Glutamatergic neuron (in vitro differentiated cells): ENCODE measurements at regions not wholly inside any gene's neighbourhood (a gene's known extent, or its start where the extent isn't known, plus 50 kb on each side); places are given as distances from the start of the nearest gene placed in this dataset.

ENCODE experiments used
- DNase-seq: peaks from one replicate; pipeline ENCODE4 v3.0.0; 2022
- H3K27ac Mint-ChIP-seq: one replicate; pipeline ENCODE4 v1.8.0; 2020; ENCODE audit warnings: mild to moderate bottlenecking, mixed read lengths, inconsistent platforms; ENCODE audit not compliant: unreplicated experiment
- H3K27me3 Mint-ChIP-seq: one replicate; pipeline ENCODE4 v1.8.0; 2020; ENCODE audit warnings: mild to moderate bottlenecking, moderate library complexity, mixed read lengths, inconsistent platforms; ENCODE audit not compliant: unreplicated experiment
- H3K36me3 Mint-ChIP-seq: one replicate; pipeline ENCODE4 v1.8.0; 2020; ENCODE audit warnings: mild to moderate bottlenecking, mixed read lengths, inconsistent platforms; ENCODE audit not compliant: unreplicated experiment
- H3K4me1 Mint-ChIP-seq: one replicate; pipeline ENCODE4 v1.8.0; 2020; ENCODE audit warnings: mild to moderate bottlenecking, low read depth, mixed read lengths, inconsistent platforms; ENCODE audit not compliant: unreplicated experiment
- H3K4me3 Mint-ChIP-seq: one replicate; pipeline ENCODE4 v1.8.0; 2020; ENCODE audit warnings: mild to moderate bottlenecking, mixed read lengths, inconsistent platforms; ENCODE audit not compliant: unreplicated experiment
- H3K9me3 Mint-ChIP-seq: one replicate; pipeline ENCODE4 v1.8.0; 2020; ENCODE audit warnings: mild to moderate bottlenecking, moderate library complexity, mixed read lengths, inconsistent platforms; ENCODE audit not compliant: unreplicated experiment
- TF ChIP-seq, protein P1 (sequence below): fragments of 200-600 bp; sonication (generic); IDR thresholded peaks from one replicate; pipeline ENCODE4 v1.5.0; 2021; ENCODE audit not compliant: partially characterized antibody, unreplicated experiment

DNA sequence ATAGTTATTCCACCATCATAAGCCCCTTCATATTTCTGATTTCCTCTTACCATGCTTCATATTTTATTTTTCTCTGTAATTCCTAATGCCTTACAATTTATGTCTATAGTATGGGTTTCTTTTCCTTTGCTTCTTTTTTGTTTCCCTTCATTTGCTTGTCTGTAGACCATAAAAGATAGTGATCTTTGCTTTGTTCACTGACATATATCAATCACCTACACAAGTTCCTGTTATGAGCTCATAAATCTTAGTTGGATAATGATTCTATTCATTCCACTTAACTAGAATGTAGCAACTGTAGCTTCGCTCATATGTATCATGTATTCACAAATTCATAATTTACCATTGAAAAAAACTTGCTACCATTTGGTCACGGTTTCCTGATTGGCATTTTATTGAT lies 388.8 kb upstream of the ATXN7L3B start:
- H3K4me1 Mint-ChIP-seq: no peaks in the 10 kb centered on the region
- no peaks in the 10 kb centered on the region for H3K27me3 Mint-ChIP-seq
- H3K9me3 Mint-ChIP-seq: no peaks in the 10 kb centered on the region
- no peak overlapping the region for H3K4me3 Mint-ChIP-seq
- H3K27ac Mint-ChIP-seq: no peak overlapping the region
- TF ChIP-seq, protein P1, sequence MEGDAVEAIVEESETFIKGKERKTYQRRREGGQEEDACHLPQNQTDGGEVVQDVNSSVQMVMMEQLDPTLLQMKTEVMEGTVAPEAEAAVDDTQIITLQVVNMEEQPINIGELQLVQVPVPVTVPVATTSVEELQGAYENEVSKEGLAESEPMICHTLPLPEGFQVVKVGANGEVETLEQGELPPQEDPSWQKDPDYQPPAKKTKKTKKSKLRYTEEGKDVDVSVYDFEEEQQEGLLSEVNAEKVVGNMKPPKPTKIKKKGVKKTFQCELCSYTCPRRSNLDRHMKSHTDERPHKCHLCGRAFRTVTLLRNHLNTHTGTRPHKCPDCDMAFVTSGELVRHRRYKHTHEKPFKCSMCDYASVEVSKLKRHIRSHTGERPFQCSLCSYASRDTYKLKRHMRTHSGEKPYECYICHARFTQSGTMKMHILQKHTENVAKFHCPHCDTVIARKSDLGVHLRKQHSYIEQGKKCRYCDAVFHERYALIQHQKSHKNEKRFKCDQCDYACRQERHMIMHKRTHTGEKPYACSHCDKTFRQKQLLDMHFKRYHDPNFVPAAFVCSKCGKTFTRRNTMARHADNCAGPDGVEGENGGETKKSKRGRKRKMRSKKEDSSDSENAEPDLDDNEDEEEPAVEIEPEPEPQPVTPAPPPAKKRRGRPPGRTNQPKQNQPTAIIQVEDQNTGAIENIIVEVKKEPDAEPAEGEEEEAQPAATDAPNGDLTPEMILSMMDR: no peak
- DNase-seq: no peak
- no peaks in the 10 kb centered on the region for H3K36me3 Mint-ChIP-seq

DNA sequence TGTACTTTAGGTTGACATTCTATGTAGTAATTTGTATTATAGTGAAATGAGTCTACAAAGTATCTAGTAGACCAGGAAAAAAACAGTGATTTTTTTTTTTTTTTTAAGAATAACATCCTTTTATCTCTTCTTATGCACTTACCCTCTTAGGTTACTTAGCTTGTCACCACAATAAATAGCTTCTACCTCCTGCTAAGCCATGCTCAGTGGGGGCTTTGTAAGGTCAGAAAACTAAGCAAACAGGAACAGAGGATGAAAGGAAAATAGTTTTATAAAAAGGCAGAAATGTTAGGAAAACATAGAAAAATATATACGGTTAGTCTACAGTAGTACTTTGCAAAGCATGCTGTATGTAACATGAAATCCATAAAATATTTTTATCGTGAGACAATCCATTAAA lies 385.3 kb upstream of the ATXN7L3B start:
- DNase-seq: no peak

DNA sequence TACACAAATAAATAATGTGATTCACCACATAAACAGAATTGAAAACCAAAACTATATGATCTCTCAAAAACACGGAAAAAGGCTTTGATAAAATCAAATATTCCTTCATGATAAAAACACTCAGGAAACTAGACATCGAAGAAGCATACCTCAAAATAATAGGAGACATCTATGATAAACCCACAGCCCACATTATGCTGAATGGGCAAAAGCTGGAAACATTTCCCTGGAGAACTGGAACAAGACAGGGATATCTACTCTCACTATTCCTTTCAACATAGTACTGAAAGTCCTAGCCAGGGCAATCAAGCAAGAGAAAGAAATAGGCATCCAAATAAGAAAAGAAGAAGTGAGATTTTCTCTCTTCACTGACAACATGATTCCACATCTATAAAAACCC lies 371.5 kb upstream of the ATXN7L3B start:
- no peak overlapping the region for H3K4me3 Mint-ChIP-seq
- DNase-seq: no peak
- no peaks in the 10 kb centered on the region for H3K36me3 Mint-ChIP-seq
- H3K27me3 Mint-ChIP-seq: peaks cover 3% of the 10 kb centered on the region
- no peak overlapping the region for H3K27ac Mint-ChIP-seq
- H3K4me1 Mint-ChIP-seq: no peaks in the 10 kb centered on the region
- TF ChIP-seq, protein P1: no peak
- H3K9me3 Mint-ChIP-seq: peaks cover 2% of the 10 kb centered on the region

More for the DNA sequence above, 385.3 kb upstream of the ATXN7L3B start:
- H3K4me1 Mint-ChIP-seq: no peaks in the 10 kb centered on the region
- TF ChIP-seq, protein P1: no peak
- no peak overlapping the region for H3K27ac Mint-ChIP-seq
- H3K9me3 Mint-ChIP-seq: no peaks in the 10 kb centered on the region
- H3K4me3 Mint-ChIP-seq: no peak overlapping the region
- H3K27me3 Mint-ChIP-seq: no peaks in the 10 kb centered on the region
- no peaks in the 10 kb centered on the region for H3K36me3 Mint-ChIP-seq

DNA sequence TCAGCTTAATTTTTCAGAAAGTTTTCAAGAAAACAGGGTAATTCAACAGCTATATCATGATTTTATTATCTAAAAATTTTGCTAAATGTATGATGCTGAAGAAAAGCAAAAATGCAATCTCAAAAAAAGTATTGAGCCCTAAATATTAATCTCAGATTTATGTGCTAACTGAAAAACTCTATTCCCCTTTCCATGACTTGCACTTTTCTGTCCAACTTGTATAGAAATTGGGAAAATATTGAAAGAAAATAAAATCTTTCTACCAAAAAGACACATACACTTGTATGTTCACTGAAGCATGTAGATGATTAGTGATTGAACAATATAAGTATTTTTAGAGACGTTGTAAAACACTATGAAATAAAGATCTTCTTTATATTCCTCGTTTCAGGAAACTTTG lies 368.0 kb upstream of the ATXN7L3B start:
- no peak for DNase-seq
- peaks cover 3% of the 10 kb centered on the region for H3K27me3 Mint-ChIP-seq
- peaks cover 2% of the 10 kb centered on the region for H3K9me3 Mint-ChIP-seq
- no peaks in the 10 kb centered on the region for H3K36me3 Mint-ChIP-seq
- H3K4me1 Mint-ChIP-seq: no peaks in the 10 kb centered on the region
- no peak overlapping the region for H3K27ac Mint-ChIP-seq
- TF ChIP-seq, protein P1: no peak
- H3K4me3 Mint-ChIP-seq: no peak overlapping the region

DNA sequence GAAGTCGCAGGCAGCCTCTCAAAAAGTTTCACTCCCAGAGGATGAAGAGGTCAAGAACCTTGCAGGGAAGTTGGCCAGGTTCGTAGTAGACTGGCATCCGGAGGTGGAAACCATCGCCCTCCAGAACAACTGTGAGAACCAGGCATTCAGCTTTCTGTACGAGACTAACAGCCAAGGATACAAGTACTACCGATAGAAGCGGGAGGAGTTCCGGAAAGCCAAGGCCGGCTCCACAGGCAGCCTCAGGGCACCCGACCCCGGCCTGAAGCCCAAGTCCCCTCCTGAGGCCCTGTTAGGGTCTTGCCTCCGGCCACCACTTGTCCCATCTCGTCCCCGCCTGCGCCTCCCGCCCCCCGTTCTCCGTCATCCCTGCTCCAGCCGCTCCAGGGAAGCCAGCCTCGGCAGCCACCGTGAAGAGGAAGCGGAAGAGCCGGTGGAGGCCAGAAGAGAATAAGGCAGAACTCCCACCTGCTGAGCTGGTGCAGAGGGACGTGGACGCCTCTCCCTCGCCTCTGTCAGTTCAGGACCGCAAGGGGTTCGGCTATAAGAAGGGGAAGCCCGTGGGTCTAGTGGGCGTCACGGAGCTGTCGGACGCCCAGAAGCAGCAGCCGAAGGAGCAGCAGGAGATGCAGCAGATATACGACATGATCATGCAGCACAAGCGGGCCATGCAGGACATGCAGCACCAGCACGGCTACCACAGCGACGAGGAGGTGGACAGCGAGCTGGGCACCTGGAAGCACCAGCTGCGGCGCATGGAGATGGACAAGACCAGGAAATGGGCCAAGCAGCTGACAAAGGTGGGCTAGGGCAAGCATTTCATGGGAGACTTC lies 366.8 kb upstream of the ATXN7L3B start:
- no peaks in the 10 kb centered on the region for H3K4me1 Mint-ChIP-seq
- no peak for DNase-seq
- H3K9me3 Mint-ChIP-seq: peaks cover 2% of the 10 kb centered on the region
- H3K36me3 Mint-ChIP-seq: no peaks in the 10 kb centered on the region
- no peak overlapping the region for H3K4me3 Mint-ChIP-seq
- peaks cover 3% of the 10 kb centered on the region for H3K27me3 Mint-ChIP-seq
- TF ChIP-seq, protein P1: no peak
- H3K27ac Mint-ChIP-seq: no peak overlapping the region
